B cell (primary cell): ENCODE measurements at regions not wholly inside any gene's neighbourhood (a gene's known extent, or its start where the extent isn't known, plus 50 kb on each side); places are given as distances from the start of the nearest gene placed in this dataset.

Experiments used
- ATAC-seq: fragments of 200-7000 bp; cut with Tn5 transposase; one replicate; pipeline ENCODE4 v1.10.0; 2021; ENCODE audit warnings: low read depth, mild to moderate bottlenecking, moderate number of reproducible peaks, moderate library complexity
- CTCF ChIA-PET: fragments of 350-600 bp; sonication (Branson Sonifier 250); formaldehyde crosslinking; loops from one replicate; lab custom pipeline; 2021; ENCODE audit warnings: antibody characterized with exemption, inconsistent platforms; lab: Charles Lee
- POLR2A ChIA-PET: fragments of 350-600 bp; sonication (Branson Sonifier 250); formaldehyde crosslinking; loops from one replicate; lab custom pipeline; 2021; ENCODE audit warnings: antibody characterized with exemption; lab: Charles Lee
- DNase-seq: peaks from one replicate; pipeline ENCODE4 v3.0.0; 2013
- H2AFZ ChIP-seq: 2 replicates; pipeline ENCODE4 v1.6.1; 2012; ENCODE audit warnings: mild to moderate bottlenecking, low read depth, low read length; ENCODE audit not compliant: insufficient read depth, poor library complexity, severe bottlenecking
- H3K27ac ChIP-seq, 2 donors: 1 replicate in 1 of 2; 2 replicates in 1 of 2; pipeline ENCODE4 v1.5.1; 2012 to 2013; ENCODE audit warnings: low read length in 2 of 2, mild to moderate bottlenecking in 2 of 2, moderate library complexity in 1 of 2
- H3K27me3 ChIP-seq, 4 experiments: fragments of 200-600 bp in 1 of 4; sonication (generic) in 1 of 4; replicated peaks in 1 of 4; 1 replicate in 2 of 4; 2 replicates in 2 of 4; pipeline versions ENCODE4 v1.6.1 to v1.7.0; 2013 to 2016; ENCODE audit warnings: low read length in 3 of 4, mild to moderate bottlenecking in 2 of 4, mixed read lengths in 1 of 4, moderate library complexity in 1 of 4; ENCODE audit not compliant: insufficient read depth in 4 of 4, control insufficient read depth in 3 of 4; ENCODE audit errors: control extremely low read depth in 1 of 4
- H3K36me3 ChIP-seq, 2 experiments: replicated peaks in 1 of 2; 1 replicate in 1 of 2; 2 replicates in 1 of 2; pipeline versions ENCODE4 v1.6.1 to v1.7.1; 2013; ENCODE audit warnings: low read length in 1 of 2; ENCODE audit not compliant: insufficient read depth in 2 of 2, control insufficient read depth in 1 of 2; ENCODE audit errors: control extremely low read depth in 1 of 2, extremely low read depth in 1 of 2
- H3K4me1 ChIP-seq, 2 donors: fragments of 200-600 bp in 1 of 2; sonication (generic) in 1 of 2; 1 replicate in 1 of 2; 2 replicates in 1 of 2; pipeline versions ENCODE4 v1.5.1 to v1.6.1; 2013 to 2017; ENCODE audit warnings: low read length in 2 of 2; ENCODE audit not compliant: control insufficient read depth in 2 of 2, insufficient read depth in 2 of 2
- H3K4me2 ChIP-seq: replicated peaks from 2 replicates; pipeline ENCODE3; 2012; ENCODE audit warnings: mild to moderate bottlenecking, low read depth, low read length; ENCODE audit not compliant: poor library complexity, severe bottlenecking
- H3K4me3 ChIP-seq, 5 experiments: fragments of 200-600 bp in 1 of 5; sonication (generic) in 1 of 5; 1 replicate in 3 of 5; 2 replicates in 2 of 5; pipeline versions ENCODE4 v1.5.1 to v1.7.0; 2011 to 2016; ENCODE audit warnings: low read length in 4 of 5, mild to moderate bottlenecking in 4 of 5, low read depth in 2 of 5, control low read depth in 1 of 5, moderate library complexity in 1 of 5; ENCODE audit not compliant: insufficient read depth in 1 of 5; ENCODE audit errors: control extremely low read depth in 1 of 5, extremely low read depth in 1 of 5
- H3K79me2 ChIP-seq: fragments of 200-600 bp; sonication (generic); one replicate; pipeline ENCODE4 v1.6.0; 2016; ENCODE audit warnings: low read length; ENCODE audit not compliant: control insufficient read depth, insufficient read depth
- H3K9ac ChIP-seq: fragments of 200-600 bp; sonication (generic); 2 replicates; pipeline ENCODE4 v1.6.1; 2017; ENCODE audit warnings: mild to moderate bottlenecking, low read length, moderate library complexity
- H3K9me3 ChIP-seq, 3 donors: one replicate each; pipeline versions ENCODE4 v1.6.1 to v1.7.1; 2013; ENCODE audit warnings: low read length in 2 of 3; ENCODE audit not compliant: control insufficient read depth in 2 of 3, insufficient read depth in 1 of 3; ENCODE audit errors: control extremely low read depth in 1 of 3
- H4K20me1 ChIP-seq: 2 replicates; pipeline ENCODE4 v1.6.0; 2012; ENCODE audit warnings: mild to moderate bottlenecking, low read length; ENCODE audit not compliant: insufficient read depth, control insufficient read depth, poor library complexity, severe bottlenecking
- H3K27ac Mint-ChIP-seq: one replicate; pipeline ENCODE4 v1.8.0; 2021; ENCODE audit warnings: mixed read lengths
- H3K27me3 Mint-ChIP-seq: one replicate; pipeline ENCODE4 v1.8.0; 2021; ENCODE audit warnings: mixed read lengths
- H3K4me1 Mint-ChIP-seq: one replicate; pipeline ENCODE4 v1.8.0; 2021; ENCODE audit warnings: mixed read lengths
- H3K4me3 Mint-ChIP-seq: one replicate; pipeline ENCODE4 v1.8.0; 2021; ENCODE audit warnings: mixed read lengths
- H3K9me3 Mint-ChIP-seq: one replicate; pipeline ENCODE4 v1.8.0; 2022; ENCODE audit warnings: mixed read lengths; ENCODE audit not compliant: insufficient read depth
- EZH2 ChIP-seq: IDR thresholded peaks from 2 replicates; pipeline ENCODE4 v1.6.1; 2012; ENCODE audit warnings: borderline replicate concordance, low read depth, mild to moderate bottlenecking, moderate library complexity, low read length; ENCODE audit not compliant: insufficient read depth, poor library complexity, severe bottlenecking
- WGBS: methylation state at CpG from one replicate; pipeline ENCODE4 v1.1.5; 2013; ENCODE audit warnings: missing lambda C conversion rate; ENCODE audit not compliant: insufficient coverage; 5-methylcytosine and 5-hydroxymethylcytosine counted together
- intact Hi-C: fragments of 100-400 bp; cut with micrococcal nuclease; formaldehyde crosslinking; loops from one replicate; pipeline ENCODE4 v1.10.0; 2022
- TF ChIP-seq, protein P1 (sequence below): fragments of 200-600 bp; IDR thresholded peaks from one replicate; pipeline ENCODE4 v1.8.0; 2022; ENCODE audit warnings: antibody characterized with exemption, mild to moderate bottlenecking

DNA sequence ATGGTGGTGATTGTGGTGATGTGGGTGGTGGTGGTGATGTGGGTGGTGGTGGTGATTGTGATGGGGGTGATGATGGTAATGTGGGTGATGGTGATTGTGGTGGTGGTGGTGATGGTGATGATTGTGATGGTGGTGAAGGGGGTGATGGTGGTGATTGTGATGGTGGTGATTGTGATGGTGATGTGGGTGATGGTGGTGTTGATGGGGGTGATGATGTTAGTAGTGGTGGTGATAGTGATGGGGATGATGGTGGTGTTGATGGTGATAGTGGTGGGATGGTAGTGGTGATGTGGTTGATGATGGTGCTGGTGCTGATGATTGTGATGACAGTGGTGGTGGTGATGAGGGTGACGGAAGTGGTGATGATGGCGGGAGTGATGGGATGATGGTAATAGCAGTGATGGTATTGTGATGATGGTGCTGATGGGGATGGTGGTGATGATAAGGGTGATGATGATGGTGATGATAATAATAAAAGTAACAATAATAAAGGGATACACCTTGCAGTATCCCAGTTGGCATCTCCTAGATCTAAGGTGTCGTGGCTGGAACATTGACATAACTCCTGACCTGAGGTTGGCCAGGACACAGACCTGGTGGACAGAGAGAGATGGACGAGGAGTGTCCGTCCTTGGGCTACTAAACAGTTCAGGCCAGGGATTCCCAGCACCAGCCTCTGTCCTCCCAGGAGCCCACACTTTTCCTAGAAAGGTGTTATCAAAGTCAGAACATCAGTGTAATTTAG is 344.5 kb downstream of the SEC14L1 start:
- Mint-ChIP-seq H3K4me3 (no peak overlapping the region), H3K9me3 (no peaks in the 10 kb centered on the region), H3K27me3 (no peaks in the 10 kb centered on the region), H3K27ac (no peak overlapping the region), H3K4me1 (peaks cover 15% of the 10 kb centered on the region)
- ChIA-PET CTCF (interaction anchor here (0.9 kb wide), 1 partner anchor 12 kb away, joined by 3 read pairs; no protein-coding TSS in a partner anchor), POLR2A (interaction anchor here (0.7 to 1.1 kb wide), 2 partner anchors 13 to 168 kb away, joined by 3 read pairs; no protein-coding TSS in a partner anchor)
- H3K4me2 ChIP-seq = no peak overlapping the region
- peaks cover 74% of the 10 kb centered on the region for H3K79me2 ChIP-seq
- 100% methylated on average over 3 of the region's 5 CpGs for WGBS
- intact Hi-C loops = no loop called here
- peaks cover 10 to 37% of the 10 kb centered on the region in 2 donors for H3K4me1 ChIP-seq
- H3K9ac ChIP-seq = no peak overlapping the region
- TF ChIP-seq, protein P1, sequence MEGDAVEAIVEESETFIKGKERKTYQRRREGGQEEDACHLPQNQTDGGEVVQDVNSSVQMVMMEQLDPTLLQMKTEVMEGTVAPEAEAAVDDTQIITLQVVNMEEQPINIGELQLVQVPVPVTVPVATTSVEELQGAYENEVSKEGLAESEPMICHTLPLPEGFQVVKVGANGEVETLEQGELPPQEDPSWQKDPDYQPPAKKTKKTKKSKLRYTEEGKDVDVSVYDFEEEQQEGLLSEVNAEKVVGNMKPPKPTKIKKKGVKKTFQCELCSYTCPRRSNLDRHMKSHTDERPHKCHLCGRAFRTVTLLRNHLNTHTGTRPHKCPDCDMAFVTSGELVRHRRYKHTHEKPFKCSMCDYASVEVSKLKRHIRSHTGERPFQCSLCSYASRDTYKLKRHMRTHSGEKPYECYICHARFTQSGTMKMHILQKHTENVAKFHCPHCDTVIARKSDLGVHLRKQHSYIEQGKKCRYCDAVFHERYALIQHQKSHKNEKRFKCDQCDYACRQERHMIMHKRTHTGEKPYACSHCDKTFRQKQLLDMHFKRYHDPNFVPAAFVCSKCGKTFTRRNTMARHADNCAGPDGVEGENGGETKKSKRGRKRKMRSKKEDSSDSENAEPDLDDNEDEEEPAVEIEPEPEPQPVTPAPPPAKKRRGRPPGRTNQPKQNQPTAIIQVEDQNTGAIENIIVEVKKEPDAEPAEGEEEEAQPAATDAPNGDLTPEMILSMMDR = no peak
- TF ChIP-seq EZH2 = no peak
- H3K9me3 ChIP-seq = no peaks in the 10 kb centered on the region
- DNase-seq (no peak), ATAC-seq (no peak)
- H2AFZ ChIP-seq = no peak overlapping the region
- no peaks in the 10 kb centered on the region for H3K27me3 ChIP-seq
- H3K4me3 ChIP-seq = no peak overlapping the region
- H3K36me3 ChIP-seq = peaks cover 0 to 77% of the 10 kb centered on the region in 2 experiments
- peaks cover 80% of the 10 kb centered on the region for H4K20me1 ChIP-seq
- peak overlapping the region in 1 of 2 donors; percentile 79 for H3K27ac ChIP-seq

DNA sequence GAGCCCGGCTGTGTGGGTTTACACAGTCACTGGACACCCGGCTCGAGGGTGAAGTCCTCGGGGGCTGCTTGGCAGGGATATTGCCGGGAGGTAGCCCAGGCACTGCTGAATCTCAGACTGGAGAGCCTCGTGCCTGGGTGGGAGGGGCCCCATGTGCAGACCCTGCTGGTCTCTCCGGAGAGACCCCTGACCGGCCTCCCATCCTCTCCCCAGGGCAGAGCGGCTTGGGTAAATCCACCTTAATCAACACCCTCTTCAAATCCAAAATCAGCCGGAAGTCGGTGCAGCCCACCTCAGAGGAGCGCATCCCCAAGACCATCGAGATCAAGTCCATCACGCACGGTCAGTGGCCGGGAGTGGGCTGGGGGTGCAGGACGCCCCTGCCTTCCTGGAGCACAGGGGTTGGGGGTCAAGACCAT is 346.5 kb downstream of the SEC14L1 start:
- no peaks in the 10 kb centered on the region for H3K9me3 Mint-ChIP-seq
- no peak overlapping the region for H3K27ac Mint-ChIP-seq
- Histone ChIP-seq H3K9ac (no peak overlapping the region), H3K4me1 (peaks cover 13 to 46% of the 10 kb centered on the region in 2 donors), H3K27me3 (no peaks in the 10 kb centered on the region), H4K20me1 (peaks cover 61% of the 10 kb centered on the region), H3K9me3 (no peaks in the 10 kb centered on the region), H3K79me2 (peaks cover 55% of the 10 kb centered on the region), H3K4me3 (no peak overlapping the region), H3K36me3 (peaks cover 0 to 81% of the 10 kb centered on the region in 2 experiments), H3K4me2 (no peak overlapping the region), H3K27ac (no peak overlapping the region), H2AFZ (no peak overlapping the region)
- no peak for DNase-seq
- ChIA-PET POLR2A (no interaction called here), CTCF (no interaction called here)
- 98% methylated on average over 17 of the region's 17 CpGs for WGBS
- TF ChIP-seq, protein P1 = no peak
- no peak for TF ChIP-seq EZH2
- ATAC-seq = no peak
- no peaks in the 10 kb centered on the region for H3K27me3 Mint-ChIP-seq
- peaks cover 16% of the 10 kb centered on the region for H3K4me1 Mint-ChIP-seq
- no peak overlapping the region for H3K4me3 Mint-ChIP-seq
- intact Hi-C loops = no loop called here
